Brain microvascular endothelial cell (primary cell): ENCODE measurements at regions not wholly inside any gene's neighbourhood (a gene's known extent, or its start where the extent isn't known, plus 50 kb on each side); places are given as distances from the start of the nearest gene placed in this dataset.

Experiments
- DNase-seq: peaks from one replicate; pipeline ENCODE4 v3.0.0-alpha.2; 2020
- H3K27ac ChIP-seq: fragments of 250-450 bp; sonication (Bioruptor Pico); 2 replicates; pipeline ENCODE4 v1.5.1; 2020; ENCODE audit warnings: mild to moderate bottlenecking, moderate library complexity
- H3K27me3 ChIP-seq: fragments of 250-450 bp; sonication (Bioruptor Pico); replicated peaks from 2 replicates; pipeline ENCODE4 v1.5.1; 2020; ENCODE audit warnings: mild to moderate bottlenecking
- H3K36me3 ChIP-seq: fragments of 250-450 bp; sonication (Bioruptor Pico); replicated peaks from 2 replicates; pipeline ENCODE4 v1.5.1; 2020; ENCODE audit warnings: mild to moderate bottlenecking
- H3K4me3 ChIP-seq: 2 replicates; pipeline ENCODE4 v1.5.1; 2011; ENCODE audit warnings: low read depth, mild to moderate bottlenecking, control low read depth, low read length, moderate library complexity
- in situ Hi-C: cut with HindIII; loops from 2 replicates; pipeline ENCODE4 v1.10.0; 2017; ENCODE audit warnings: low sequenced_read_pairs, low pct_ligation_motif_present
- TF ChIP-seq, protein P1 (sequence below): IDR thresholded peaks from 2 replicates; pipeline ENCODE4 v1.5.1; 2011; ENCODE audit warnings: low read depth, mild to moderate bottlenecking, moderate library complexity, low read length, control low read depth, inconsistent platforms; ENCODE audit errors: missing control alignments

DNA sequence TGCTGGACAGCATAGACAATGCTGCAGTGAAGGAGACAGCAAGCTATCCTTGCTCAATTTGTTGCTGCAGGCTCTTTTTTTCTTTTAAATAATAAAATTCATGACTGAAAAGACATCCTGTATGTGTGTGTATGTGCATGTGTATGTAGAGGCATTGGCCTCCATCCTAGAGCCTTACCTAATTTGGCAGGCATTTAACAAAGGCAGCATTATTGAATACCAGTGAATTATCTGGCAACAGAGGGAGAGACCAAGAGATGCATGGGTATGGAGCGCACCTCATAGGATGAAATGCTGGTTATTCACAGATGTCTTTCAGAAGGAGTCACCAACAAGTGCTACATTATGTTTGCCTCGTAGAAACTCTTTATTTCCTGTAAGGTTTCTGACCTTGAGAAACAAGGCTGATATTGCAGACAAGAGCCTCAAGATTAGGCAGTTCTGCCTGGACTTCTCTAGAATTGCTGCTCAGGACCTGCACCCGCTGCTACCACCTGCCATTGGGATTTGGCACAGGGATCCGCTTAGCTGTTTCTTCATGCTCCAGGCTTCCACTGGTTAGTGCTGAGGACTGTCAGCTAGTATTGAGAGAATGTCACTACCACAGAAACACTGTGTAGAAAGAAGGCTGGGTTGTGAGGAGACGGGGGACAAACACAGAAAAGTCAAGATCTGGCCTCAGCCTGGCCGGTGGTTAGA lies 247.7 kb upstream of the RFX3 start:
- in situ Hi-C loops, result no loop called here
- TF ChIP-seq, protein P1, sequence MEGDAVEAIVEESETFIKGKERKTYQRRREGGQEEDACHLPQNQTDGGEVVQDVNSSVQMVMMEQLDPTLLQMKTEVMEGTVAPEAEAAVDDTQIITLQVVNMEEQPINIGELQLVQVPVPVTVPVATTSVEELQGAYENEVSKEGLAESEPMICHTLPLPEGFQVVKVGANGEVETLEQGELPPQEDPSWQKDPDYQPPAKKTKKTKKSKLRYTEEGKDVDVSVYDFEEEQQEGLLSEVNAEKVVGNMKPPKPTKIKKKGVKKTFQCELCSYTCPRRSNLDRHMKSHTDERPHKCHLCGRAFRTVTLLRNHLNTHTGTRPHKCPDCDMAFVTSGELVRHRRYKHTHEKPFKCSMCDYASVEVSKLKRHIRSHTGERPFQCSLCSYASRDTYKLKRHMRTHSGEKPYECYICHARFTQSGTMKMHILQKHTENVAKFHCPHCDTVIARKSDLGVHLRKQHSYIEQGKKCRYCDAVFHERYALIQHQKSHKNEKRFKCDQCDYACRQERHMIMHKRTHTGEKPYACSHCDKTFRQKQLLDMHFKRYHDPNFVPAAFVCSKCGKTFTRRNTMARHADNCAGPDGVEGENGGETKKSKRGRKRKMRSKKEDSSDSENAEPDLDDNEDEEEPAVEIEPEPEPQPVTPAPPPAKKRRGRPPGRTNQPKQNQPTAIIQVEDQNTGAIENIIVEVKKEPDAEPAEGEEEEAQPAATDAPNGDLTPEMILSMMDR, result no peak

DNA sequence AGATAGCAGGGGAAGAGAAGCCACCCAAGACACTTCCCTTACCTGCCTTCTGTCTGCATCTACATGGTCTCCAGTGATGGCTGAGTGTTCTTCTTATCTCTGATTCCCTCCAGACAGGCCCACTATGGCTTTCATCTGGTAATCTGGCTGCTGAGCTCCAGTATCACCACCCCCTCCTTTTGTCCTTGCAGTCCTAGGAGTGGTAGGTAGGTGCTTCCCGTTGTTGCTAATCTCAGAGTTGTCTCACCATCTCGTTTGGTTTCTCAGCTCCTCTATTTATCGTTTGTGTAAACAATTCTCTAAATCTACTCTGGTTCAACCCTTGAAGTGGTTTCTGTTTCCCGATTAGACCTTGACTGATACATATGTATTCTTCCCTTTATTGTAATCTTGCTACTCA lies 243.8 kb upstream of the RFX3 start:
- H3K4me3 ChIP-seq, result no peak overlapping the region
- in situ Hi-C loops, result no loop called here
- no peak overlapping the region for H3K27ac ChIP-seq
- no peak for DNase-seq
- TF ChIP-seq, protein P1, result no peak
- H3K36me3 ChIP-seq, result no peaks in the 10 kb centered on the region
- H3K27me3 ChIP-seq, result no peaks in the 10 kb centered on the region

More for the DNA sequence above, 247.7 kb upstream of the RFX3 start:
- no peak overlapping the region for H3K27ac ChIP-seq
- H3K27me3 ChIP-seq, result no peaks in the 10 kb centered on the region
- no peak overlapping the region for H3K4me3 ChIP-seq
- no peak for DNase-seq
- H3K36me3 ChIP-seq, result no peaks in the 10 kb centered on the region

DNA sequence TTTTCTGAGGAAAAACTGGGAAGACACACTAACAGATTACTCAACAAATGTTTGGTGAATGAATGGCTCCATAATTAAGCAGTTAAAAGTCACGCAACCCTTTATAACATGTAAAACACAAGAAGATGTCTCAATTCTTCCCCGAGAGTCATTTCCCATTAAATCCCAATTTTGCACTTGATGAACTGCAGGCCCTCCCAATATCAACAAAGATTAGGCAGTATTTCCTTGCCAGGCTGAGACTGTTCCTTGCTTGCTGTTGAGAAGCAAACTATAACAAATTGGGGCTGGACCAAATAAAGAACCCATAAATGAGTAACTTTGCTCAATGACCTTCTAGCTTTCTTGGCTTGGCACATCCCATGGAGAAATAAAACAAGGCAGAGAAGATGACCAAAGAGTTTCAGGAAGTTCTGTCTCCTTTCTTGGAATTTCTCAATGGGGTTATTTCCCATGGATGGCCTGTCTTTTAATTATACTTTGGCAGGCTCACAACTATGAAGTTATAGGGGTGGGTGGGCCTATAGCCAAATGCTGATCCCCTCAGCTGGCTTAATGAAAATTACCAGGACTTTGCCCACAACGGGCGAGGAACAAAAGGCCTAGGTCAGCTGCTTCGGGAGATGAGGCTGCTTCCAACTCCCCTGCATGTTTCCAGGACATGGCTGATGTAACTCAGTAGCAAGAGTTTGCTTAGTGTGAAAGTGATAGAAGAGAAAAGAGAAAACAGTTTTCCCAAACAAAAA lies 243.1 kb upstream of the RFX3 start:
- no peaks in the 10 kb centered on the region for H3K27me3 ChIP-seq

DNA sequence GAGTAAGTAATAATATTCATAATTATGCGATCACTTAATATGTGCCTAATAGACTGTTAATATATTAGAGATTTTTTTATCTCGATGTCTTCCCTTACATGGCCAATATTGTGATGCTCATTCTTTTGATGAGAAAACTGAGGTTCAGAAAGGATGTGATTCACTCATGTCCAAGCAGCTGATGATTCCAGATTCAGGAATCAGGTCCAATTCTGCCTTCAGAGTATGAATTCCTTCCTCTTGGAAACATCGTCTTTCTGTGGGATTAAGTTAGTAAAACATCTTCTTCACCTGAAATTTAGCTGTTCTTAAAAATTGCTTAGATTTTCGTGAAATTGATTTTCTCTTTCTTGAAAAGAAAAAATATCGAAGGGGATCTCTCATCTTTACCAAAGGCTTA lies 242.5 kb upstream of the RFX3 start:
- H3K36me3 ChIP-seq, result no peaks in the 10 kb centered on the region
- H3K27me3 ChIP-seq, result no peaks in the 10 kb centered on the region
- H3K4me3 ChIP-seq, result no peak overlapping the region
- DNase-seq, result no peak
- TF ChIP-seq, protein P1, result no peak
- H3K27ac ChIP-seq, result no peak overlapping the region
- in situ Hi-C loops, result no loop called here

More for the DNA sequence above, 243.1 kb upstream of the RFX3 start:
- TF ChIP-seq, protein P1, result no peak
- in situ Hi-C loops, result no loop called here
- Histone ChIP-seq H3K36me3 (no peaks in the 10 kb centered on the region), H3K4me3 (no peak overlapping the region), H3K27ac (no peak overlapping the region)
- DNase-seq, result no peak

DNA sequence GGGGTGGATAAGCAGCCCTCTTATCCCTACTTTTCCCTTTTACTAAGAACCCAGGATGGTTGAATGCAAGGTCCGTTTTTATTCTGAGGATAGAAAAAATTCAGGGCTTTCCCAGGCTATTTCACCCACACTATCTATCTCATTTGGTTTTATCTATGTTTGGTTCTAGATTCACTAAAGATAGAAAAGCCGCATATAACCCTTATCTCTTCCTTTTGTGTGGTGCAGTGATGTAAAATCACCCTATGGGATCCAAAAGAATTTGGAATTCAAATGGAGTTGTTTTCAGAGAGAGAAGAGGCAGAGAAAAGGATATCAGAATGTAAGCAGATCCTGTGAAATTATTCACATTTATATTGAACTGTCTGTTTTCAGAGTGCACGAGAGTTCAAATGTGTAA lies 236.3 kb upstream of the RFX3 start:
- DNase-seq, result no peak
- TF ChIP-seq, protein P1, result no peak
- Histone ChIP-seq H3K4me3 (no peak overlapping the region), H3K27me3 (no peaks in the 10 kb centered on the region), H3K36me3 (no peaks in the 10 kb centered on the region), H3K27ac (no peak overlapping the region)
- in situ Hi-C loops, result no loop called here
